ENCODE measurements at regions not wholly inside any gene's neighbourhood (a gene's known extent, or its start where the extent isn't known, plus 50 kb on each side); places are given as distances from the start of the nearest gene placed in this dataset.

DNA sequence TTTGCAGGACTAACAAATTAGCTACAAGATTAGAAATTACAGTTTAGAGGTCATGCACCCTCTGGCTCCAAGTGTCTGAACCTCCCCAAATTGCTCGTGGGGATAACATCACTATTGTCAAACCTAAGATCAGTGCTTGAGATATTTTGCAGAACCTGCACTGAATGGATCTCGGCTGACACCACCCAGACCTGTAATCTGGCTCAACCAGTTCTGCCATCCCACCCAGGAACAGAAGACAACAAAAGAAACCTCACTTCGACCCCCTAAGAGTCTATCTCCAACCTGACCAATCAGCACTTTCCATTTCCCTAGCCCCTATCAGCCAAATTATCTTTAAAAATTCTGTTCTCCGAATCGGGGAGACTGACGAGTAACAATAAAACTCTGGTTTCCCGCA is 318.7 kb downstream of the NAP1L3 start:
- TF ChIP-seq CTCF (IDR thresholded peaks at IDR 0.05) (no peak), POLR2A (IDR thresholded peaks at IDR 0.05) (no peak)

Measured in vagina (tissue), 2 donors.